ENCODE measurements at regions not wholly inside any gene's neighbourhood (a gene's known extent, or its start where the extent isn't known, plus 50 kb on each side); places are given as distances from the start of the nearest gene placed in this dataset.

- no peak overlapping the region for H3K4me3 ChIP-seq (ENCODE audit: low read depth in 1 of 2, low read length in 2 of 2)
- no peak overlapping the region for H3K9ac ChIP-seq (ENCODE audit: low read depth, low read length)
- no peak overlapping the region for H3K4me2 ChIP-seq (ENCODE audit: insufficient read depth, low read length)
- H3K4me1 ChIP-seq (ENCODE audit: insufficient read depth, low read length), result no peaks in the 10 kb centered on the region
- TF ChIP-seq EZH2 (IDR thresholded peaks at IDR 0.05; ENCODE audit: borderline replicate concordance, low read depth, low read length, severe bottlenecking), result no peak
- TF ChIP-seq CTCF (IDR thresholded peaks at IDR 0.05; ENCODE audit: borderline replicate concordance, extremely low read depth, low read length, poor library complexity, severe bottlenecking), result no peak
- no peak overlapping the region for H2AFZ ChIP-seq (ENCODE audit: low read depth, low read length)
- no peak for DNase-seq
- H3K36me3 ChIP-seq (ENCODE audit: insufficient read depth, low read length), result no peaks in the 10 kb centered on the region
- no peak for ATAC-seq (ENCODE audit: insufficient read depth, low read depth)
- peaks cover 5% of the 10 kb centered on the region for H3K9me3 ChIP-seq (ENCODE audit: insufficient read depth, low read length, severe bottlenecking)
- no peaks in the 10 kb centered on the region for H3K79me2 ChIP-seq (ENCODE audit: insufficient read depth, low read length)
- no peak overlapping the region for H3K27ac ChIP-seq (ENCODE audit: low read length)
- H4K20me1 ChIP-seq (ENCODE audit: insufficient read depth, low read length), result no peaks in the 10 kb centered on the region
- no peaks in the 10 kb centered on the region for H3K27me3 ChIP-seq (ENCODE audit: insufficient read depth, low read length, poor library complexity)
Measured at GRCh38 chr4:11326021-11326420, 102.7 kb downstream of the HS3ST1 start.

GRCh38 chr4:11323771-11324170 lies 104.9 kb downstream of the HS3ST1 start:
- no peaks in the 10 kb centered on the region for H3K79me2 ChIP-seq (ENCODE audit: insufficient read depth, low read length)
- TF ChIP-seq EZH2 (IDR thresholded peaks at IDR 0.05; ENCODE audit: borderline replicate concordance, low read depth, low read length, severe bottlenecking) (no peak), CTCF (IDR thresholded peaks at IDR 0.05; ENCODE audit: borderline replicate concordance, extremely low read depth, low read length, poor library complexity, severe bottlenecking) (no peak)
- no peak for DNase-seq
- no peak overlapping the region for H3K9ac ChIP-seq (ENCODE audit: low read depth, low read length)
- no peaks in the 10 kb centered on the region for H3K4me1 ChIP-seq (ENCODE audit: insufficient read depth, low read length)
- H3K4me3 ChIP-seq (ENCODE audit: low read depth in 1 of 2, low read length in 2 of 2), result no peak overlapping the region
- no peaks in the 10 kb centered on the region for H4K20me1 ChIP-seq (ENCODE audit: insufficient read depth, low read length)
- no peaks in the 10 kb centered on the region for H3K36me3 ChIP-seq (ENCODE audit: insufficient read depth, low read length)
- peaks cover 5% of the 10 kb centered on the region for H3K9me3 ChIP-seq (ENCODE audit: insufficient read depth, low read length, severe bottlenecking)
- no peak for ATAC-seq (ENCODE audit: insufficient read depth, low read depth)
- no peaks in the 10 kb centered on the region for H3K27me3 ChIP-seq (ENCODE audit: insufficient read depth, low read length, poor library complexity)
- no peak overlapping the region for H2AFZ ChIP-seq (ENCODE audit: low read depth, low read length)
- H3K4me2 ChIP-seq (ENCODE audit: insufficient read depth, low read length), result no peak overlapping the region
- H3K27ac ChIP-seq (ENCODE audit: low read length), result no peak overlapping the region

GRCh38 chr4:11313157-11313943 lies 115.3 kb downstream of the HS3ST1 start:
- Histone ChIP-seq H3K9ac (ENCODE audit: low read depth, low read length) (no peak overlapping the region), H2AFZ (ENCODE audit: low read depth, low read length) (no peak overlapping the region), H3K79me2 (ENCODE audit: insufficient read depth, low read length) (no peaks in the 10 kb centered on the region), H3K36me3 (ENCODE audit: insufficient read depth, low read length) (no peaks in the 10 kb centered on the region), H3K4me3 (ENCODE audit: low read depth in 1 of 2, low read length in 2 of 2) (no peak overlapping the region), H3K9me3 (ENCODE audit: insufficient read depth, low read length, severe bottlenecking) (no peaks in the 10 kb centered on the region), H3K4me1 (ENCODE audit: insufficient read depth, low read length) (no peaks in the 10 kb centered on the region), H4K20me1 (ENCODE audit: insufficient read depth, low read length) (no peaks in the 10 kb centered on the region), H3K27ac (ENCODE audit: low read length) (no peak overlapping the region), H3K27me3 (ENCODE audit: insufficient read depth, low read length, poor library complexity) (no peaks in the 10 kb centered on the region), H3K4me2 (ENCODE audit: insufficient read depth, low read length) (no peak overlapping the region)
- TF ChIP-seq EZH2 (IDR thresholded peaks at IDR 0.05; ENCODE audit: borderline replicate concordance, low read depth, low read length, severe bottlenecking) (no peak), CTCF (IDR thresholded peaks at IDR 0.05; ENCODE audit: borderline replicate concordance, extremely low read depth, low read length, poor library complexity, severe bottlenecking) (no peak)
- ATAC-seq (ENCODE audit: insufficient read depth, low read depth) (no peak), DNase-seq (no peak)

All from DND-41 (cell line).